ENCODE measurements at regions not wholly inside any gene's neighbourhood (a gene's known extent, or its start where the extent isn't known, plus 50 kb on each side); places are given as distances from the start of the nearest gene placed in this dataset.

DNA sequence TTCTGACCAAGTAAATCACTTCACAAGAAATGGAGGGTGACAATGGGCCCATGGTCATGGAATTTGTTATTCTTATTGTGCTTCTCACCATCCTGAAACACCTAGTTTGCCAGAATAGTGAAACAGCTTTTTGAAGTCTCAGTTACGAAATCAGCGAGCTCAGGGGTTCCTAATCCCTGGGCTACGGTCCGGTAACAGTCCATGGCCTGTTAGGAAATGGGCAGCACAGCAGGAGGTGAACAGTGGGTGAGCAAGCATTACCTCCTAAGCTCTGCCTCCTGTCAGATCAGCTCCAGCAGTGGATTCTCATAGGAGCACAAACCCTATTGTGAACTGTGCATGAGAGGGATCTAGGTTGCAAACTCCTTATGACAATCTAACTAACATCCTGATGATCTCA, 1356.3 kb downstream of the KCNT2 start:
- Histone ChIP-seq H3K27ac (ENCODE audit: low read depth, low read length) (no peak overlapping the region), H3K9me3 (ENCODE audit: control insufficient read depth, insufficient read depth, low read length) (no peaks in the 10 kb centered on the region), H3K4me2 (ENCODE audit: low read length) (no peak overlapping the region), H3K9me2 (replicated peaks; ENCODE audit: control insufficient read depth, low read length) (no peaks in the 10 kb centered on the region), H3K27me3 (ENCODE audit: control insufficient read depth, low read length) (no peaks in the 10 kb centered on the region), H4K20me1 (ENCODE audit: control insufficient read depth, insufficient read depth, low read depth, low read length) (no peaks in the 10 kb centered on the region), H3K79me2 (ENCODE audit: control insufficient read depth, low read length) (no peaks in the 10 kb centered on the region), H3K4me1 (ENCODE audit: control insufficient read depth, low read length) (no peaks in the 10 kb centered on the region), H3K4me3 (ENCODE audit: low read length) (no peak overlapping the region), H3F3A (ENCODE audit: control insufficient read depth, insufficient read depth) (no peaks in the 10 kb centered on the region), H3K36me3 (ENCODE audit: control insufficient read depth, low read length) (no peaks in the 10 kb centered on the region)
- TF ChIP-seq, protein P1, sequence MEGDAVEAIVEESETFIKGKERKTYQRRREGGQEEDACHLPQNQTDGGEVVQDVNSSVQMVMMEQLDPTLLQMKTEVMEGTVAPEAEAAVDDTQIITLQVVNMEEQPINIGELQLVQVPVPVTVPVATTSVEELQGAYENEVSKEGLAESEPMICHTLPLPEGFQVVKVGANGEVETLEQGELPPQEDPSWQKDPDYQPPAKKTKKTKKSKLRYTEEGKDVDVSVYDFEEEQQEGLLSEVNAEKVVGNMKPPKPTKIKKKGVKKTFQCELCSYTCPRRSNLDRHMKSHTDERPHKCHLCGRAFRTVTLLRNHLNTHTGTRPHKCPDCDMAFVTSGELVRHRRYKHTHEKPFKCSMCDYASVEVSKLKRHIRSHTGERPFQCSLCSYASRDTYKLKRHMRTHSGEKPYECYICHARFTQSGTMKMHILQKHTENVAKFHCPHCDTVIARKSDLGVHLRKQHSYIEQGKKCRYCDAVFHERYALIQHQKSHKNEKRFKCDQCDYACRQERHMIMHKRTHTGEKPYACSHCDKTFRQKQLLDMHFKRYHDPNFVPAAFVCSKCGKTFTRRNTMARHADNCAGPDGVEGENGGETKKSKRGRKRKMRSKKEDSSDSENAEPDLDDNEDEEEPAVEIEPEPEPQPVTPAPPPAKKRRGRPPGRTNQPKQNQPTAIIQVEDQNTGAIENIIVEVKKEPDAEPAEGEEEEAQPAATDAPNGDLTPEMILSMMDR (IDR thresholded peaks at IDR 0.05; ENCODE audit: low read depth, low read length, poor library complexity, severe bottlenecking) = no peak
- TF ChIP-seq EZH2phosphoT487 (IDR thresholded peaks at IDR 0.05; ENCODE audit: borderline replicate concordance, low read length) = no peak

- Histone ChIP-seq H3K4me2 (ENCODE audit: low read length) (no peak overlapping the region), H3K4me3 (ENCODE audit: low read length) (no peak overlapping the region), H3K27ac (ENCODE audit: low read depth, low read length) (no peak overlapping the region), H3K79me2 (ENCODE audit: control insufficient read depth, low read length) (no peaks in the 10 kb centered on the region), H4K20me1 (ENCODE audit: control insufficient read depth, insufficient read depth, low read depth, low read length) (no peaks in the 10 kb centered on the region), H3K9me3 (ENCODE audit: control insufficient read depth, insufficient read depth, low read length) (peaks cover under 1% of the 10 kb centered on the region; the same call in 1 of the 2 replicates), H3K4me1 (ENCODE audit: control insufficient read depth, low read length) (no peaks in the 10 kb centered on the region), H3K27me3 (ENCODE audit: control insufficient read depth, low read length) (no peaks in the 10 kb centered on the region), H3K36me3 (ENCODE audit: control insufficient read depth, low read length) (no peaks in the 10 kb centered on the region), H3K9me2 (replicated peaks; ENCODE audit: control insufficient read depth, low read length) (no peaks in the 10 kb centered on the region), H3F3A (ENCODE audit: control insufficient read depth, insufficient read depth) (no peaks in the 10 kb centered on the region)
- no peak for TF ChIP-seq EZH2phosphoT487 (IDR thresholded peaks at IDR 0.05; ENCODE audit: borderline replicate concordance, low read length)
- TF ChIP-seq, protein P1 (IDR thresholded peaks at IDR 0.05; ENCODE audit: low read depth, low read length, poor library complexity, severe bottlenecking) = no peak
Measured at GRCh38 chr1:195243492-195243891, 1364.7 kb downstream of the KCNT2 start.

DNA sequence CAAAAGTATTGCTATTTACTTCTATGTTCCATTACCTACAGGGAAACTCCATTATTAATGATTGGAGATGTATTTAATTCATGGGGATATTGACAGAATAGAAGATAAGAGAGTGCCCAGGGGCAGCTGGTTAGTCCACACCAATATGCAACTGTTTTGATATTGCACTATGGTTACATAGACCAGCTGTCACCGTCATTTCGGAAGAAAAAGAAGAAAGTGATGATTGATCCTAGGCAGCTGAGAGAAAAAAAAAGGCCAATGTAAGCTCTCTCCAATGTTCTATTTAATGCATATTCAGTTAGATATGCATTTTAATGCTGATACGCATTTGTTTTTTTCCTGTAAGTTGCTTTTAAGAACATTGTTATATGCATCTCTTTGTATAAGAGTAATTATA, 1367.2 kb downstream of the KCNT2 start:
- Histone ChIP-seq H3K27ac (ENCODE audit: low read depth, low read length) (no peak overlapping the region), H3K79me2 (ENCODE audit: control insufficient read depth, low read length) (no peaks in the 10 kb centered on the region), H3K36me3 (ENCODE audit: control insufficient read depth, low read length) (no peaks in the 10 kb centered on the region), H3F3A (ENCODE audit: control insufficient read depth, insufficient read depth) (no peaks in the 10 kb centered on the region), H3K9me2 (replicated peaks; ENCODE audit: control insufficient read depth, low read length) (no peaks in the 10 kb centered on the region), H3K9me3 (ENCODE audit: control insufficient read depth, insufficient read depth, low read length) (peaks cover 16% of the 10 kb centered on the region; the same call in 1 of the 2 replicates), H3K4me2 (ENCODE audit: low read length) (no peak overlapping the region), H3K27me3 (ENCODE audit: control insufficient read depth, low read length) (no peaks in the 10 kb centered on the region), H4K20me1 (ENCODE audit: control insufficient read depth, insufficient read depth, low read depth, low read length) (no peaks in the 10 kb centered on the region), H3K4me1 (ENCODE audit: control insufficient read depth, low read length) (no peaks in the 10 kb centered on the region), H3K4me3 (ENCODE audit: low read length) (no peak overlapping the region)
- TF ChIP-seq, protein P1 (IDR thresholded peaks at IDR 0.05; ENCODE audit: low read depth, low read length, poor library complexity, severe bottlenecking) = no peak
- TF ChIP-seq EZH2phosphoT487 (IDR thresholded peaks at IDR 0.05; ENCODE audit: borderline replicate concordance, low read length) = no peak
